MCF 10A (cell line): ENCODE measurements at regions not wholly inside any gene's neighbourhood (a gene's known extent, or its start where the extent isn't known, plus 50 kb on each side); places are given as distances from the start of the nearest gene placed in this dataset.
A peak's percentile ranks its signal among the peaks of the same experiment; 100 is the strongest.

Experiments
- BruUV-seq: library from RNA; stranded (reverse); fragments of 400-500 nt; replicated peaks from 2 replicates; lab custom pipeline; 2021; lab: Mats Ljungman, UMichigan
- CTCF ChIA-PET: fragments of 300-600 bp; sonication (Branson Sonifier 250); formaldehyde crosslinking; extraction: SDS; loops from one replicate; lab custom pipeline; 2021; ENCODE audit warnings: antibody characterized with exemption, inconsistent platforms; lab: Yijun Ruan, JAX
- POLR2A ChIA-PET: fragments of 300-600, 350-650 bp; sonication (Branson Sonifier 250); formaldehyde crosslinking; extraction: SDS; loops from one replicate; lab custom pipeline; 2020; ENCODE audit warnings: antibody characterized with exemption, inconsistent platforms; lab: Yijun Ruan, JAX
- DNase-seq: peaks from one replicate; pipeline ENCODE4 v3.0.0-alpha.2; 2018; ENCODE audit not compliant: unreplicated experiment
- H3K27ac Mint-ChIP-seq: one replicate; pipeline ENCODE4 v1.8.0; 2022; ENCODE audit warnings: mild to moderate bottlenecking, low read depth, mixed read lengths; ENCODE audit not compliant: unreplicated experiment
- H3K27me3 Mint-ChIP-seq: one replicate; pipeline ENCODE4 v1.8.0; 2022; ENCODE audit warnings: mixed read lengths; ENCODE audit not compliant: insufficient read depth, unreplicated experiment
- H3K36me3 Mint-ChIP-seq: one replicate; pipeline ENCODE4 v1.8.0; 2022; ENCODE audit warnings: mild to moderate bottlenecking, moderate library complexity, mixed read lengths; ENCODE audit not compliant: insufficient read depth, unreplicated experiment
- H3K4me1 Mint-ChIP-seq: one replicate; pipeline ENCODE4 v1.8.0; 2022; ENCODE audit warnings: mixed read lengths; ENCODE audit not compliant: insufficient read depth, unreplicated experiment
- H3K4me3 Mint-ChIP-seq: one replicate; pipeline ENCODE4 v1.8.0; 2022; ENCODE audit warnings: mild to moderate bottlenecking, moderate library complexity, mixed read lengths; ENCODE audit not compliant: unreplicated experiment
- H3K9me3 Mint-ChIP-seq: one replicate; pipeline ENCODE4 v1.8.0; 2022; ENCODE audit warnings: mixed read lengths; ENCODE audit not compliant: unreplicated experiment
- intact Hi-C: fragments of 100-400 bp; cut with micrococcal nuclease; formaldehyde crosslinking; loops from 2 replicates; pipeline ENCODE4 v1.14.1; 2022
- TF ChIP-seq, protein P1 (sequence below): fragments of 200-600 bp; IDR thresholded peaks from one replicate; pipeline ENCODE4 v1.8.0; 2022; ENCODE audit warnings: antibody characterized with exemption, mild to moderate bottlenecking; ENCODE audit not compliant: unreplicated experiment

DNA sequence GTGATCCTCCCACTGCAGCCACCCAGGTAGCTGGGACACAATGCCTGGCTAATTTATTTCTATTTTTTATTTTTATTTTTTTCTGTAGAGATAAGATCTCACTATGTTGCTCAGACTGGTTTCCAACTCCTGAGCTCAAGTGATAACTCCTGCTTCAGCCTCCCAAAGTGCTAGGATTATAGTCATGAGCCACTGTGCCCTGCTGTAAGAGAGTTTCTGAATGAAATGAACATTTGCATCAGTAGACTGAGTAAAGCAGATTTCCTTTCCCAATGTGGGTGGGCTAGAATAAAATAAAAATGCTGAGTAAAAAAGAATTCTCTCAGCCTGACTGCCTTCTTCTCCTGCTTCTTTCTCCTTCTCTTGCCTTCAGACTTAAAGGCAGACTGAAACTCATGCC, 555.4 kb upstream of the PITX2 start:
- BruUV-seq = no TSS peak
- Mint-ChIP-seq H3K27ac (no peak overlapping the region), H3K4me3 (no peak overlapping the region), H3K36me3 (no peaks in the 10 kb centered on the region), H3K9me3 (peaks cover 8% of the 10 kb centered on the region), H3K27me3 (no peaks in the 10 kb centered on the region), H3K4me1 (no peaks in the 10 kb centered on the region)
- ChIA-PET POLR2A (interaction anchor here (0.8 kb wide), 1 partner anchor 12 kb away, joined by 4 read pairs; no protein-coding TSS in a partner anchor), CTCF (interaction anchor here (0.5 to 1.2 kb wide), 2 partner anchors 15 to 67 kb away, joined by 3 read pairs; no protein-coding TSS in a partner anchor)
- DNase-seq = no peak
- intact Hi-C loops = no loop called here
- TF ChIP-seq, protein P1, sequence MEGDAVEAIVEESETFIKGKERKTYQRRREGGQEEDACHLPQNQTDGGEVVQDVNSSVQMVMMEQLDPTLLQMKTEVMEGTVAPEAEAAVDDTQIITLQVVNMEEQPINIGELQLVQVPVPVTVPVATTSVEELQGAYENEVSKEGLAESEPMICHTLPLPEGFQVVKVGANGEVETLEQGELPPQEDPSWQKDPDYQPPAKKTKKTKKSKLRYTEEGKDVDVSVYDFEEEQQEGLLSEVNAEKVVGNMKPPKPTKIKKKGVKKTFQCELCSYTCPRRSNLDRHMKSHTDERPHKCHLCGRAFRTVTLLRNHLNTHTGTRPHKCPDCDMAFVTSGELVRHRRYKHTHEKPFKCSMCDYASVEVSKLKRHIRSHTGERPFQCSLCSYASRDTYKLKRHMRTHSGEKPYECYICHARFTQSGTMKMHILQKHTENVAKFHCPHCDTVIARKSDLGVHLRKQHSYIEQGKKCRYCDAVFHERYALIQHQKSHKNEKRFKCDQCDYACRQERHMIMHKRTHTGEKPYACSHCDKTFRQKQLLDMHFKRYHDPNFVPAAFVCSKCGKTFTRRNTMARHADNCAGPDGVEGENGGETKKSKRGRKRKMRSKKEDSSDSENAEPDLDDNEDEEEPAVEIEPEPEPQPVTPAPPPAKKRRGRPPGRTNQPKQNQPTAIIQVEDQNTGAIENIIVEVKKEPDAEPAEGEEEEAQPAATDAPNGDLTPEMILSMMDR = no peak

DNA sequence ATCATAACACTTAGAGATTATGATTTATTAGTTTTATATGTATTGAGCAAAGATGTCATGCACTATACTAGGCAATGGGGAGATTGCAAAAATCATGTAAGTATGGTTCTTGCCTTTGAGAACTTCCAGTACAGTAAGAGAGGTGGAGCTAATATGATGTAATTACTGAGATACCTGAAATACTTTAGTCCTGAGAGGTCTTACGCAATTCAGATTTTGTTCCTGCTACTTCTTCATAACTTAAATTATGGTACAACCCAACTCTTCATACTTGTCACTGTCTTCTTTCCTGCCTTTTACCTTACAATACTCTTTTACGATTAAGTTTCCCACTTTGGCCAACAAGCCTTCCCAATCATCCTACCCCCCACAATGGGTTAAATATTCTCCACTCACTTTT, 564.2 kb upstream of the PITX2 start:
- peak; percentile 16 for DNase-seq
- ChIA-PET CTCF (no interaction called here), POLR2A (no interaction called here)
- H3K36me3 Mint-ChIP-seq = no peaks in the 10 kb centered on the region
- H3K9me3 Mint-ChIP-seq = peaks cover 4% of the 10 kb centered on the region
- H3K27me3 Mint-ChIP-seq = no peaks in the 10 kb centered on the region
- no peak overlapping the region for H3K4me3 Mint-ChIP-seq
- TF ChIP-seq, protein P1 = no peak
- peaks cover 6% of the 10 kb centered on the region for H3K4me1 Mint-ChIP-seq
- no peak overlapping the region for H3K27ac Mint-ChIP-seq
- BruUV-seq = no TSS peak
- intact Hi-C loops = no loop called here

DNA sequence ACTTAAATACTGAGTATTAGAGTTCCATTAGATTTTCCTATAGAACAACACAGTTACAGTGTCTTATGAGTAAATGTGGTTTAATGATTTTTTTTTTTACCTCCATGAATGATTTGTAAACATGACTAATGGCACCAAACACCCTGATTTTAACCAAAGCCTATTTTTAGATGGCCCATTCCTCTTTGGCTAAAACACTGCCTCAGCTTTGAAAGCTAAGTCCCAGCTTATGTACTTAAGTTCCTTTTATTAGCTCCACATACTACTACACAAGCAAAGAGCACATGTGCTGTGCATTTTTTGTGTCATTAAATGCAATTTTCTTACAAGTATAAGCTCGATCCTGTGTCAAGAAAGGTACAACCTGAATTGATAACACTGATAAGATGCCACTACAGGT, 575.6 kb upstream of the PITX2 start:
- Mint-ChIP-seq H3K36me3 (no peaks in the 10 kb centered on the region), H3K9me3 (no peaks in the 10 kb centered on the region), H3K4me3 (no peak overlapping the region), H3K27me3 (no peaks in the 10 kb centered on the region), H3K27ac (no peak overlapping the region), H3K4me1 (no peaks in the 10 kb centered on the region)
- intact Hi-C loops = no loop called here
- DNase-seq = no peak
- POLR2A ChIA-PET = interaction anchor here (0.9 kb wide), 1 partner anchor 19 kb away, joined by 3 read pairs; no protein-coding TSS in a partner anchor
- CTCF ChIA-PET = interaction anchor here (0.6 kb wide), 1 partner anchor 1424 kb away, joined by 3 read pairs; no protein-coding TSS in a partner anchor
- TF ChIP-seq, protein P1 = no peak
- no TSS peak for BruUV-seq

DNA sequence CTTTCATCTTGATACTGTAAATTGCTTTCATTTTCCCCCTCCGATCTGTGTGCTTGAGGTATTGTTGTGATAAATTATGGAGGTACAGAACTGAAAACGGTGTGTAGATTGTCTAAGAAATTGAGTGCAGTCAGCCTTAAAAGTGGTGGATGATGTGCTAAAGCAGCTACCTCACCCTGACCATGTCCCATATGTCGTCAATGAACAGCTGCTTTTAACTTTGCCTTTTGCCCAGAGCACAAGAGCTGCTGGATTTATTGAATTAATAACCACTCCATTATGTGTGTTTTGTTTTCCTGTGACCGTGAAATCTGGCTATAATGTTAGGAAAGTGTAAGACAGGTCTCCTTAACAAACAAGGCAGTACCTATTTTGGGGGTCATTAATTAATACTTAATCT, 581.9 kb upstream of the PITX2 start:
- CTCF ChIA-PET = no interaction called here
- no peaks in the 10 kb centered on the region for H3K9me3 Mint-ChIP-seq

More for the DNA sequence above, 581.9 kb upstream of the PITX2 start:
- Mint-ChIP-seq H3K4me3 (no peak overlapping the region), H3K27ac (no peak overlapping the region), H3K36me3 (no peaks in the 10 kb centered on the region), H3K27me3 (no peaks in the 10 kb centered on the region), H3K4me1 (no peaks in the 10 kb centered on the region)
- TF ChIP-seq, protein P1 = no peak
- BruUV-seq = no TSS peak
- DNase-seq = no peak
- intact Hi-C loops = no loop called here
- POLR2A ChIA-PET = no interaction called here
